GM11168 (cell line): ENCODE measurements at regions not wholly inside any gene's neighbourhood (a gene's known extent, or its start where the extent isn't known, plus 50 kb on each side); places are given as distances from the start of the nearest gene placed in this dataset.

Experiments
- in situ Hi-C: fragments of 300-500 bp; cut with MboI; formaldehyde crosslinking; loops from one replicate; pipeline ENCODE4 v1.12.0; 2022; ENCODE audit warnings: low sequenced_read_pairs; ENCODE audit not compliant: unreplicated experiment

- in situ Hi-C loops = no loop called here
Observed at GRCh38 chr5:15222156-15222555, 277.8 kb upstream of the FBXL7 start.

GRCh38 chr5:15220642-15221173 lies 279.3 kb upstream of the FBXL7 start:
- in situ Hi-C loops = no loop called here

- in situ Hi-C loops = no loop called here
Observed at GRCh38 chr5:15215056-15215455, 284.9 kb upstream of the FBXL7 start.

GRCh38 chr5:15214010-15214409 lies 286.0 kb upstream of the FBXL7 start:
- in situ Hi-C loops = no loop called here

GRCh38 chr5:15209053-15209762 lies 290.8 kb upstream of the FBXL7 start:
- in situ Hi-C loops = no loop called here

- in situ Hi-C loops = no loop called here
Observed at GRCh38 chr5:15206133-15206532, 293.8 kb upstream of the FBXL7 start.

DNA sequence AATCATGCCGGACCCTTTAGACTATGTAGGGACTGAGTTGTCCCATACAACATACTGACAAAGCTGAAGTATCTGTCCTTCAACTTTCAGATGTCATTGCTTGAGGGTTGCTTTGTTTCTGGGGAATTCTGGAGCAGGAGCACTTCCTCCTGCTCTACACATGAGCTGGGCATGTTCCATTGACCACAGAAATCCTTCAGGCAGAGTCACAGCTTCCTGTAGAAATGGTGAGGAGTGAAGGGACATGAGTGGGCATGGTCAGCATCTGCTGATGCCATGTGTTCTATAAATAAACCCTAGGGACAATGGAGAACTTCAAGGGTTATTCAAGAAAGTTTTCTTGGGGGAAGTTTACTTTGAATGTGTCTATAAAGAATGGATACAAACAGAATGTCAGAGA lies 296.6 kb upstream of the FBXL7 start:
- in situ Hi-C loops = no loop called here

DNA sequence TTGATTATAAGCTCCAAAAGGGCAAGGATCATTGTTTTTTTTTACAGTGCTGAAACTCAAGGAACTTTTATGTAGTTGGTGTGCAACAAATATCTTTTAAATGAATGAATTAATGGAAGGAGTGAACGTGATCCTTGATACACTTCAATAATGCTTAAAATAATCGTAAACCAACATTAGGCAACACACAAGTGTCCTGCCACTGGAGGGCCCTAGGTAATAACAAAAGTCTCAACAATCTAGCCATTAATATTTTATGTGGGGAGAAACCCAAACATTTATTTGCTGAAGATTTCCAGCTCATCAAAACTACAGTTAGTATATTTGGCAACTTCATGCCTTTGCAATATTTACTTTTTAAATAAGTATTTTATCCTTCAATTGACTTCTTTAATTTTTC lies 309.0 kb upstream of the FBXL7 start:
- in situ Hi-C loops = no loop called here

DNA sequence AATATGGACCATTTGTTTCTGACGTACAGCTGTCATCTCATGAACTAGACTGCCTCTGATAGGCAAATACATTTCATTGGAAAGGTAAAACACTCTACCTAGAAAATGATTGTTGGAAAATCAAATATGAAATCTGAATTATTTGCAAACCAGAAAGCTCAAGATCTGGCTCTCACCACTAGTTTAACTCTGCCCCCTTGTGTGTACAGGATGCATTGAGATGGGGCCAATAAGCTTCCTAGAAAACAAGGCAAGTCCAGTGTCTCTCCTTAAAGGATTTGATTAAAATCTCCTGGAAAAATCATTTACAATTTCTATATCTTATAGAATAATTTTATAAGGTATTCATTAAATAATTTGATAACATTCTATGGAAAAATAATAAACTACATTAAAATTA lies 311.9 kb upstream of the ANKH start:
- in situ Hi-C loops = no loop called here

- in situ Hi-C loops = no loop called here
Observed at GRCh38 chr5:15170173-15170572, 298.6 kb upstream of the ANKH start.

DNA sequence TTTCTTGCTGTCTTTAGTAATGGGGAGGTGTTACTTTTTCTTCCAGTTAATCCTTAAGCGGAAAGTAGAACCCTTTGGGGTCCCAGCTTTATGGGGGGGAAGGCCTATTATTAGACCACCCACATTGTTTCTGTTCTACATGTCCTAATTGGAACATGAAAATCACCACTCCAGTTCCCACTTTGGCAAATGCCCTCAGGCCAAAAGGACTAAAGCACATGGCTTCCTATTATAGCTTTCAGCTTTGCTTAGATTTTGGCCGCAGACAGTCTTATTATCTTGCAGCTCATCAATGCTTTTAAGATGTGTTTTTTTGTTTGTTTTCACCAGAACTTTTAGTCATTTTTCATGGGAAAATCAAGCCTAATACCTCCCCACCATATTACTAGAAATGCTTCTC lies 296.8 kb upstream of the ANKH start:
- in situ Hi-C loops = no loop called here

GRCh38 chr5:15160091-15160490 lies 288.5 kb upstream of the ANKH start:
- in situ Hi-C loops = no loop called here

DNA sequence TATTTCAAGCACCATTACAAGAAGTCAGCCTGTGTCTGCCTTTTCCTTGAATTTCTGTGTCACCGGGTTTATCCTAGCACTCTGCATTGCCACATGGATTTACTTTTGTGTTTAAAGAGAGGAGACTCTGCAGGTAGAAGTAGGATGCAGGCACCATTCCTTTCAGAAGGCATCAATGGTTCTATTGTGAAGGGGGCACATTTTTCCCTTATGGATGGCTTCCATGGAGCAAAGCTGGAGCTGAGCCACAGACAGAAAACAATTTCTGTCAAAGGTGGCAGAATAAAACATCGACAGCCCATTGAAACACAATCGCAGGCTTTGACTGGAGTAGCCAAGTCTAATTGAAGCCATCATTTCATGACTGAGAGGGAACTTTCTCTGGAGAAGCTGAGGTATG lies 288.0 kb upstream of the ANKH start:
- in situ Hi-C loops = no loop called here

GRCh38 chr5:15142458-15142857 lies 270.9 kb upstream of the ANKH start:
- in situ Hi-C loops = no loop called here

DNA sequence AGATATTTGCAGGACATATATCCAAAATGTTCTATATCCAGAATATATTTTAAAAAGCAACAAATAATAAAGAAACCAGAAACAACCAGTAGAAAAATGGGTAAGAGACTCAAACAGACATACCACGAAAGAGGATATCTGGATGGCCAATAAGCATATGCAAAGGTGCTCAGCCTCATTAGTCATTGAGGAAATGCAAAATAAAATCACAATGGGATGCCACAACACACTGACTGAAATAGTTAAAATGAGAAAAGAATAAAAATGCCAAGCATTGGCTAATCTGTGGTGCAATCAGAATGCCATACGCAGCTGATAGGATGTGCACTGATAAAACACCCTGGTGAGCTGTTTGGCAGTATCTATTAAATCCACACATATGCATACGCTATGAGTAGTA lies 265.8 kb upstream of the ANKH start:
- in situ Hi-C loops = no loop called here

- in situ Hi-C loops = no loop called here
Observed at GRCh38 chr5:15135661-15136060, 264.1 kb upstream of the ANKH start.

- in situ Hi-C loops = no loop called here
Observed at GRCh38 chr5:15133456-15133965, 261.9 kb upstream of the ANKH start.

- in situ Hi-C loops = no loop called here
Observed at GRCh38 chr5:15132816-15133405, 261.3 kb upstream of the ANKH start.

- in situ Hi-C loops = no loop called here
Observed at GRCh38 chr5:15131909-15132308, 260.3 kb upstream of the ANKH start.

- in situ Hi-C loops = no loop called here
Observed at GRCh38 chr5:15124871-15125568, 253.4 kb upstream of the ANKH start.

DNA sequence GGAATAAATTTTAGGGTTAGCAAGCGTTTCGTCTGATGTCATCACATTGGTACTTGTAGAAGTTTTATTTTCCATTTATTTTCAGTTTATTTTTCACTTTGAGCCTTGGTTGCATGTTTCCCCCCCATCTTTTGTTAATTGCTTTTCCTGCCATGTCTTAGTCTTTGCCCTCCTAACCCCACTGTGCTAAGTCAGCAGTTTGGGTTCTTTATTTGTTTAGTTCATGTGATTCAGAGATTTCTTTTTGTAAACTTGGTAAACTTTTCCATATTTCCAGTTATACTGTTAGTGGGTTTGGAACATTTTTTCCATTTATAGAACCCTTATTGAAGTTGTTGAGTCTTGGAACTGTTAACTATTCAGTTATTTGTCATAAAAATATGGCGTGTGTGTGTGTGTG lies 252.9 kb upstream of the ANKH start:
- in situ Hi-C loops = no loop called here
